ENCODE measurements at regions not wholly inside any gene's neighbourhood (a gene's known extent, or its start where the extent isn't known, plus 50 kb on each side); places are given as distances from the start of the nearest gene placed in this dataset.
"Not testable (repeated sequence)": the region's sequence is repeated elsewhere in the genome, so short reads cannot be mapped to it uniquely, and the experiment has no call there.

DNA sequence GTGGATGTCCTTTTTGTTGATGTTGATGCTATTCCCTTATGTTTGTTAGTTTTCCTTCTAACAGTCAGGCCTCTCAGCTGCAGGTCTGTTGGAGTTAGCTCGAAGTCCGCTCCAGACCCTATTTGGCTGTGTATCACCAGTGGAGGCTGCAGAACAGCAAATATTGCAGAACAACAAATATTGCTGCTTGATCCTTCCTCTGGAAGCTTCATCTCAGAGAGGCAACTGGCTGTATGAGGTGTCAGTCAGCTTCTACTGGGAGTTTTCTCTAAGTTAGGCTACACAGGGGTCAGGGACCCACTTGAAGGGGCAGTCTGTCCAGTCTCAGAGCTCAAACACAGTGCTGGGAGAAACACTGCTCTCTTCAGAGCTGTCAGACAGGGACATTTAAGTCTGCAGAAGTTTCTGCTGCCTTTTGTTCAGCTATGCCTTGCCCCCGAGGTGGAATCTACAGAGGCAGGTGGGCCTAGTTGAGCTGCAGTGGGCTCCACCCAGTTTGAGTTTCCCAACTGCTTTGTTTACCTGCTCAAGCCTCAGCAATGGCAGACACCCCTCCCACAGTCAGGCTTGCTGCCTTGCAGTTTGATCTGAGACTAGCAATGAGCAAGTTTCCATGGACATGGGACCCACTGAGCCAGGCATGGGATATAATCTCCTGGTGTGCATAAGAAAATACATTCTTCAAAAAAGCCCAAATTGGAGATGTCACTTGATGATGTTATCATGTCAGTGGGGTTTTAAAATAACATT, 99.5 kb downstream of the KDM5D start:
- DNase-seq: no peak

DNA sequence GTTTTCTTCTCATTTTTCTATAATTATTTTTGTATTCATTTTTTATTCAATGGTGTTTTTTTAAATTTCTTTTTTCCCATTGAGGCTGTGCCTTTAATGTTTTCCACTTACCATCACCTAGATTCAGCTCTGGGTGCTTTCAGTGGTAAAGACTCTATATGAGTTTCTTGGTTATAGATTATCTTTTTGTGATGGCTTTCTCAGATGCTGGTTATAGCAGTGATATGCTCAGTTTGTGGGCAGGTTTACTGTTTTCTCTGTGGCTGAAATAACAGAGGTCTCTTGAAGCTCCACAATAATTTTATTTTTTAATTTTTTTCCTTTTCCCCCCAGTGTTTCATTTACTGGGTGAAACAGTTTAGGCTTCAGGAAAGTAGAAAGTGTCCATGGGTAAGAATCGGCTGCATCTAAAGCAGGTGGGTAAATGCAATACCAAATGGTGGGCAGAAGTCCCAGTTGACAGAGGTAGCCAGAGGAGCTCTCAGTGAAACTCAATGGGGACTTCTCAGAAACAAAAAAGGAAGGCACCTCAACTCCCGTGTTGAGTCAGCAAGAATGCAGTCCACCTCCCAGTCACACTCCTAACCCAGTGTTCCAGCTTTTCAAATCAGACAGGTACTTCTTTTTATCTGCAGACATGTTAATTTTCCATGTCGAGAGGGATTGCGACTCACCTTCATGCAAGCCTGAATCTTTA, 106.7 kb downstream of the KDM5D start:
- no peak for DNase-seq

DNA sequence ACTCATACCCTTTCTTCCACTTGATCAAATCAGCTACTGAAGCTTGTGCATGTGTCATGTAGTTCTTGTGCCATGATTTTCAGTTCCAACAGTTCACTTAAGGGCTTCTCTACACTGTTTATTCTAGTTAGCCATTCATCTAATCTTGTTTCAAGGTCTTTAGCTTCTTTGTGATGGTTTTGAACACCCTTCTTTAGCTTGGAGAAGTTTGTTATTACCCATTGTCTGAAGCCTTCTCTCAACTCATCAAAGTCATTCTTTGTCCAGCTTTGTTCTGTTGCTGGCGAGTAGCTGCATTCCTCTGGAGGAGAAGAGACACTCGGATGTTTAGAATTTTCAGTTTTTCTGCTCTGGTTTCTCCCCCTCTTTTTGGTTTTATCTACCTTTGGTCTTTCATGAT, 115.6 kb downstream of the KDM5D start:
- no peak for DNase-seq

DNA sequence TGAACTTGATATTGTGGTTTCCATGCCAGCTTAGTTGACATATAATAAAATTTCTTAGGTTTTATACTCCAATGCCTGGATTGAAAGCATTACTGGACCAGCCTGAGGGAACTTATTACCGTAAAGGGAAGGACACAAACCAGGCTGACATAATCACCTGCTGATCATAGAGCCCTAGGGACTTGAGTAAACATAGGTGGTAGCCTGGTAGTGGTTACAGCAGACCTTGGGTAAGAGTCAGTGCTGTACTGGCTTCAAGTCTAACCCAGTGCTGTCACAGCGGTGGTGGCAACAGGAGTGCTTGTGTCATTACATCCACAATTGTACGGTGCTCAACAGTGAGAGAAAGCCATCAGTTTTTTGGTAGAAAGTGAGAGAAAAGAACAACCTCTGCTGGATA, 122.1 kb downstream of the KDM5D start:
- no peak for DNase-seq

DNA sequence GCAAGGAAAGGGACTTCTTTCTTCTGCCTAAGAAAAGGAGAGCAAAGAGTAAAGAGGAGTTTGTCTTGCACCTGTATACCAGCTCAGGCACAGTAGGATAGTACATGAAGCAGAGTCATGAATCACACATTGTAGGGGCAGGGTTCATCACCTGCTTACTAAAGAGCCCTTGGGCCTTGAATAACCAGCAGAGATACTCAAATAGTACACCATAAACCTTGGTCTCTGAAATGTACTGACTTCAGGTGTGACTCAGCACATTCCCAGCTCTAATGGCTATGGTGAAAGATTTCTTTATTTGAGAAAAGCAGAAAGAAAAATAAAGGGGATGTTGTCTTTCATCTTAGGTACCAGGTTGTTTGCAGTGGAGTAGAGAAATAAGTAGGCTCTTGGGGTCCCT, 122.8 kb downstream of the KDM5D start:
- no peak for DNase-seq

DNA sequence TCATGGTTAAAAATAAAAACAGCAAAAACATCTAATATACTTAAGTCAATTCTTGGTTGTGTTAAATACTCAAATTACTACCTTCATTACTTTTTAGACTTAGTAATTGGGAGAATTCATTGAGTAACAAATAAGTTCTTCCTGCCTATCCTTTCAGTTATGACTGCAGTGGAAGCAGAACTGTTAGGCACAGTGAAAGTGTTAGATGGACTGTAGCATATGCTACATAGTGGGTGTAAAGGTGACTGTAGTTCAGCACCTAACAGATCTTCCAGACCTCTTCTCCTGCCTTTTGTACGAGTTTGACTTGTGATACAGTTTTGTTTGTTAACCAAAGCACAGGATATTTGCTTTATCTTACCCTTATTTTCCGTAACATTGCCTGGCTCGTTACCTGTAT, 143.4 kb downstream of the KDM5D start:
- DNase-seq: no peak

DNA sequence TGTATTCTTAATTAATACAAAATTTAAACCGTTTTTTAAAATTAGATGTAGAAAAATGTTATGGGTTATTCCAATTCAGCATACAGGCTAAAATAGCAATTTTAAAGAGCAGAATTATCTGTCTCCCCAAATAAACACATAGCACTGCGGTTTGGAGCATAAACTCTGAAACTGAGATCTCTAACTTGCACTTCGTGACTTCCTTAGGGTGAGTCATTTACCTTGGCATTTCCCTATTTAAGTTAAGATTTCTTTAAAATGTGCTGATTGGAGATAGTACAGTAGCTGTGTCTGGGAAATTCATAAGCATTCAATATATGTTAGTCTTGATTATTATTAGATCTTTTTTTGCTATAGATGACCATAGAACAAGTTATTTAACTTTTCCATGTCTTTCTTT, 143.8 kb downstream of the KDM5D start:
- no peak for DNase-seq

DNA sequence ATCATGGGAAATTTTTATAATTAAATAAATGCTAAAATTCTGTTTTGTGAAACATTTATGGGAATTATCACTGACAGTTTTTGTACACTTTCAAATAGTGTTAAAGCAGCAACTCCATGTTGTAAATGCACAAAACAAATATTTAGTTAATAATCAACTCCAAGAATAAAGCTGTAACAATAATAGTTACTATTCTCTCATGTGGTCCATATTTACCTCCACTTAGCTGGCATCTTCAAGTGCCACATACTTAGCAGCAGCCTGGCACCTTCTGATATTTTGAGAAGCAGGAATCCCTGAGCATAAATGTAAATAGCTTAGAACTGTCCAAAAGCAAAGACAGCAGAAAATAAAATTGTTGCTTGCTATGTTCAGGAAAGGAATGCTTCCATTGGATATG, 154.3 kb downstream of the KDM5D start:
- DNase-seq: no peak

DNA sequence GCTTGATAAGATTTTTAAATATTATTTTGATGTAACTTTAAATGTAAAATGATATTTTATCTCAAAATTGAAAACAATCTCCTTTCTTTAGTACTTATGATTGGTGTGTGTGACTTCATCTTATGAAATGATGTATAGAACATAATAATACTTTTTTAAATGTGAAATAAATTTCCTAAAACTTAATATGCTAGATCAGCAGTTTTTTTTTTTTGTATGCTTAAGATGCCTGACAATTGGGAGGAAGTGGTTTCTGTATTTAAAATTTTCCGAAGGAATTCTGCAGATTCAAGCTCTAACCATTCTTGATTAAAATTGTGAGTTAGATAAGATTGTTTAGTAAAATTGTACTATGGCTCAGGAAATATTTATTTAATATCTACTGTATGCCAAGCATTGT, 154.9 kb downstream of the KDM5D start:
- no peak for DNase-seq

DNA sequence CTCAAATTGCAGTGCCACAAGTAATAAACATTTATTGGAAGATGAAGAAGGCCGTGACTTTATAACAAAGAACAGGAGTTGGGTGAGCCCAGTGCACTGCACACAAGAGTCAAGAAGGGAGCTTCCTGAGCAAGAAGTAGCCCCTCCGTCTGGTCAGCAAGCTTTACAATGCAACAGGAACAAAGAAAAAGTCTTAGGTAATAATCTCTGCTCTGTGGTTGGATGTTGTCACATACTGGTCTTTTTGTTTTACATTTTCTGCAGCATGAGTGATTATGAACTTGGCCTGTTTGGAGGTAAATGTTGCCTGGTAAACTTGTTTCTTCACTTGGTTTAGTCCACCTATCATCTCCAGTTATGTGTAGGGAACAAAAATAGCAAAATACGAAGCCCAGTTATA, 157.2 kb downstream of the KDM5D start:
- DNase-seq: no peak

DNA sequence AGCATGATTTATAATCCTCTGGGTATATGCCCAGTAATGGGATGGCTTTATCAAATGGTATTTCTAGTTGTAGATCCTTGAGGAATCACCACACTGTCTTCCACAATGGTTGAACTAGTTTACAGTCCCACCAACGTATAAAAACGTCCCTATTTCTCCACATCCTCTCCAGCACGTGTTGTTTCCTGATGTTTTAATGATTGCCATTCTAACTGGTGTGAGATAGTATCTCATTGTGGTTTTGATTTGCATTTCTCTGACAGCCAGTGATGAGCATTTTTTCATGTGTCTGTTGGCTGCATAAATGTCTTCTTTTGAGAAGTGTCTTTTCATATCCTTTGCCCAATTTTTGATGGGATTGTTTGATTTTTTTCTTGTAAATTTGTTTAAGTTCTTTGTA, 163.5 kb downstream of the KDM5D start:
- not testable (repeated sequence) for DNase-seq

DNA sequence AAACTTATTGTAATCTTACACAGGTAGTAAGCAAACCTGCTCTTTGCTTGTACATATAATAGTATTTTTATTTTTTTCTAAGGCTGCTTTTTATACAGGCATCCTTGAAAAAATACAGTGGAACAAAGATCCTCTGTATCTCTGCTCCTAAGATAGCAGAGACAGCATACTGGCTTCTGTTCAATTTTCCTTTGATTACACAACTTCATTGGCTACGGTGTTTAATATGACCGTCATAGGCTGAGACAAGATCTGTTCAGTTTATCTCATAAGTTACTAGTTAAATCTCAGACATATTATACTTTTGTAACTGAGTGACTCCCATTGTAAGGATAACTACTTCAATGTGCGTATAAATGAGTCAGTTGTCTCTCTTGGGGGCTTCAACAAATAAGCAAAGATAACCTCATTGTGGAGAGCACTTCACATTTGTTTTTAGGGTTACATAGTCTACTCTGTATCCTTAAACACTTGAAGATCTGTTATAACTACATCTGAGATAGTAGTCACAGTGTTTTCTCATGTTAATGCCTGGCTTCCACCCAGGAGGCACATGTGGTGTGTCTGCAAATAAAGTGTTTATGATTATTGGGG, 166.1 kb downstream of the KDM5D start:
- DNase-seq: no peak

DNA sequence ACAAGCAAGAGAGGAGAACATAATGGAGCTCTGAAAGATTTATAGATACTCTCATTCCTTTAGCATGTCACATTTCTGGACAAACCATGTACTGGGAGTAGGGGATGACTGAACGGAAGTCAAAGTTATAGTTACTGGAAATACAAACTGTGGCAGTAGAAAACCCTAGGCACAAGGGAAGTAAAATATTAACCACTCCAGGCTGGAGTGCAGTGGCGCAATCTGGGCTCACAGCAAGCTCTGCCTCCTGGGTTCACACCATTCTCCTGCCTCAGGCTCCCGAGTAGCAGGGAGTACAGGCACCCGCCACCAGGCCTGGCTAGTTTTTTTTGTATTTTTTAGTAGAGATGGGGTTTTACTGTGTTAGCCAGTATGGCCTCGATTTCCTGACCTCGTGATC, 167.3 kb downstream of the KDM5D start:
- no peak for DNase-seq

DNA sequence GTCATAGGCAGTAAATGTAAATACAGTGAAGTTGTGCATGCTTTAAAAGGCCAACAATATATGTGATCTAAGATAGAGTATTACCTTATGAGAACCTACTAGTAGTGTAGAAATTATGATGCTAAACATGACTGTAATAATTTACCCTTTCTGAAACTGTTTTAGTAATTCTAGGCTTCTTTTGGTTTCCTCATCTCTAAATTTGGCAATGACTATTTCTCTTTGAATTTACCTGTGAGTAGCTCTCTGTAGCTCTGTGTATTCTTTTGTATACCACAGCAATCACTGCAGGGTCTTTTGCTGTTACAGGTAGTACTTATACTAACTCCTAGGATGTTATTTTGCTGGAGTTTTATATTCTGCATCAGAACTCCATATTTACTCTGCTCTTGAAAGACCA, 169.6 kb downstream of the KDM5D start:
- no peak for DNase-seq

DNA sequence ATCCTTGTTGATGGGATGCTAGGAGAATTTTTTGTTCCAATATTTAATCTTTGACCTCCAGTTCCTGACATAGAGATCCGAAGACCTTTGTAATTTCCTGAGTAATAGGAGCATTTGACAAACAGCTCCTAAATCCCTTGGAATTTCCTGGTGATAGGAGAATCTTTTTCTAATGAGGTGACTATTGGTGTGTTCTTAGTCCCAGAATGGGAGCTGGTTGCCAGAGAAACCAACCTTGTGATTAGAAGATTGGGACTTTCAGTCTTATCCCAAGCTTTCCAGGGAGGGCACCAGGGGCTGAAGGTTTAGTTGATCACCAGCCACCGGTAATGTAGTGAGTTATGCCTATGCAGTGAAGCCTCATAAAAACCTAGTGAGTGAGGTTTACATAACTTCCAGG, 170.9 kb downstream of the KDM5D start:
- no peak for DNase-seq

DNA sequence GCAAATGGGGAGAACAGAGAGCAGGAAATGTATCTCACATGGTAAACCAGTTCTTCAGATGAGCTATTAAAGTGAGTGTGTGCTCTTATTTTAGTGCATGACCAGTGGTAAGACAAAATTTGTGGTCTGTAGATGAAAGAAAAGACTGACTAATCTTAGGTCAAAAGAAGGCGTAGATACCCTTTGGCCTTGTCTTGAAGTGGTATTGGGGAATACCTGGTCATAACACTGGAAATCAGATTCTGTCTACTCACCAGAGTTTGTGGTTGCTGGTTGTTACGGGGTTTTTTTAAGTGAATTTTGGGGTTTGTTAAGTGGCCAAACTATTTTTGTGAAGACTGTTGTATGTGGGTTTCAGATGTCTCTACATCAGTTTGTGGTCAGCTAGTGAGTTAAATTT, 173.5 kb downstream of the KDM5D start:
- DNase-seq: no peak

DNA sequence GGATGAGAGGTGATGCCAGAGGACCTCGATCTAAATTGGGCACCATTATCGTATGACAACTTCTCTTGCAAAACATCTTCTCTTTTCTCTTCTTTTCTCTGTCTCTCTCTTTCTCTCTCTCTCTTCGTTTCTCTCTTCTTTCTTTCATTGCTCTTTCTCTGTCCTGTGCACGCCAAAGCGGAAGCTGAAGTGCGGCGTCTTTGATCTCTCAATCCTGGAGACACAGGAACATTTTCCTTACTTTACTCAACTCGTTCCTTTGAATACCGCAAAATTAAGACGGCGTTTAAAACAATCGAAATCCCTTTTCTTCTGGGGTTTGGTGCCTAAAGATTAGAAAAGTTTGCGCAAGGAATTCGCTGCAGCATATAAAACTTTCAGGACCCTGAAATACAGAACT, 176.6 kb downstream of the KDM5D start:
- DNase-seq: no peak

DNA sequence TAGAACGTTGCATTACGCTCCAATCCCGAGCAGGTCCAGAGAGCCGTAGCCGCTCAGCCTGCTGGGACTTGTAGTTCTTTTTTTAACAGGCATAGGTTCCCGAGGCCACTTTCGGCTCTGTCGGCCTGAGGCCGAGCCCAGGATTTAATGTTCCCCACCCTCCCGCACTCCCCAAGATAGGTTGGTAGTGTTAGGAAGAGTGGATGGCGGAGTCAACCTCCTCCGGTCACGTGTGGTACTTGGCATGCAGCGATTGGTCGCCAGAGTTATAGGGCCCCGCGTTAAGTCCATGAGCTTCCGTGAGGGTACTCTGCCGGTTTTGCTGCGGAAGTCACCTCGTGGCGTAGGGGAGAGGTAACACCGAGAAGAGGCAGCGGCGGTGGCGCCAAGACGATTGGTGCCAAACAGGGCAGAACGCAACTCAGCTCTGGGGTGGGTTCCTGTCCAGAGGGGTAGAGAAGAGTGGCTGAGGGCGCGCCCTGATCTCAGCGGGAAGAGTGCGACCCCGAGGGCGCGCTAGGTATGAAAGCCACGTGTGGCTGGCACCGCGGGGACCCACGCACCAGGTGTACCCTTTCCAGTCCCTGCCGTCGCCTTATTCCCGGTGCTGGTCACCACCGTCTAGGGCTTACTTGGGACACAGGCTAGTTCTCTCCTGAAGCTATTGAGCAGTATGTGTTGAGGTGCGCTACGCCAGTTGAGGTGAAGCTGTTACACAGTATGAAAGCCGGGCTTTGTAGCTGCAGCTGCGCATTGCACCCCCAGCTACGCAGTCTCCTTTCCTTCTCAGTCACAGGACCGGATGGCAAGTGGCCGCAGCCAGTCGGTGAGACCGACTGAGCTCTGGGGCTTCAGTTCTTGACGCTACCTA, 177.2 kb downstream of the KDM5D start:
- peak; percentile 86 for DNase-seq

DNA sequence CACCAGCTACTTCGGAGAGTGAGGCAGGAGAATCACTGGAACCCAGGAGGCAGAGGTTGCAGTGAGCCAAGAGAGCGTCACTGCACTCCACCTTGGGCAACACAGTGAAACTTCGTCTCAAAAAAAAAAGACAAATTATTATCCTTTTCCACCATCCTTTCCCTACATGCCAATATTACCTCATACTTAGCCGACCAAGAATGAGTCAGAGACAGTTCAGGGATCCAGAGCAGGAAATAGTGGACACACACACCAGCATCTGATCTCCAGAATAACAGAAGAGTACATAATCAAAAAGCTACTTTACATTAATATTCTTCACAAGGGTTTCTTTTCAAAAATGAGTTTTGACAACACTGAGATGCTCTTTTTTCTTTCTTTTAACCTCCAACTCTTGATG, 185.4 kb downstream of the KDM5D start:
- peak; percentile 0 for DNase-seq

DNA sequence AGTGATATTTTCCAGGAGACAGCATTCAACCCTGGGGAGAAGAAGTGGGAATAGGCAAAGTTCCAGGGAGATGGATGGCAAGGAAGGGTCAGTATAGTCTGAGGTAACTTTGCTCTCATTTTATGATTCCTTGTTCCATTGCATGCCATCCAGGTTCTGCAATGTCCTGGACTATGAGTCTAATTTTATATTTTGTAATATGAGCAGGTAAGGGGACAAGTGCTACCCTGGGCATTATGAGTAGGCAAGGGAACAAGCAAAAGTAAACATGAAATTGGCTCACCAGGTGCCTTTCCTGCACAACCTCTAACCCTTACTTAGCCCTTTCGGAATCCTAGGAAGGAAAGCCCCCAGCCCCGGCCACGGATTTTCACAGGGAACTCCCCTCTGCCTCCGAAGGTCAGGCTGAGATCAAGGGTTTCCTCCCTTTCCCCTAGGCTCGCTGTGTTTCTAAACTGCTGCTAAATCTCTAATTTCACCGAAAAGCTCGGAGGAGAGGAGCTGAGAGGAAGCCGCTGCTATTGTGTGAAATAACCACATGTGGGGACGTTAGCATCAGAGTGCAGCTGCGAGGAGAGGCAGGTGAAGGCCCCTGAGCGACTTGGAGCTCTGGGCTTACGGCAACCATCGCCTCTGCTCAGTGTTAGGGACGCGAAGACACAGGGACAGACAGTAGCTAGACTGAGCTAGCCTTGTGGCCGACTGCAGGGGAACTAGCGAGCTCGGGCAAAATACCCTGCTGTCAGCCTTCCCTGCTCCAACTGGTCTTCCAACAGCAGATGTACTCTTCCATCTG, 194.7 kb downstream of the KDM5D start:
- no peak for DNase-seq

DNA sequence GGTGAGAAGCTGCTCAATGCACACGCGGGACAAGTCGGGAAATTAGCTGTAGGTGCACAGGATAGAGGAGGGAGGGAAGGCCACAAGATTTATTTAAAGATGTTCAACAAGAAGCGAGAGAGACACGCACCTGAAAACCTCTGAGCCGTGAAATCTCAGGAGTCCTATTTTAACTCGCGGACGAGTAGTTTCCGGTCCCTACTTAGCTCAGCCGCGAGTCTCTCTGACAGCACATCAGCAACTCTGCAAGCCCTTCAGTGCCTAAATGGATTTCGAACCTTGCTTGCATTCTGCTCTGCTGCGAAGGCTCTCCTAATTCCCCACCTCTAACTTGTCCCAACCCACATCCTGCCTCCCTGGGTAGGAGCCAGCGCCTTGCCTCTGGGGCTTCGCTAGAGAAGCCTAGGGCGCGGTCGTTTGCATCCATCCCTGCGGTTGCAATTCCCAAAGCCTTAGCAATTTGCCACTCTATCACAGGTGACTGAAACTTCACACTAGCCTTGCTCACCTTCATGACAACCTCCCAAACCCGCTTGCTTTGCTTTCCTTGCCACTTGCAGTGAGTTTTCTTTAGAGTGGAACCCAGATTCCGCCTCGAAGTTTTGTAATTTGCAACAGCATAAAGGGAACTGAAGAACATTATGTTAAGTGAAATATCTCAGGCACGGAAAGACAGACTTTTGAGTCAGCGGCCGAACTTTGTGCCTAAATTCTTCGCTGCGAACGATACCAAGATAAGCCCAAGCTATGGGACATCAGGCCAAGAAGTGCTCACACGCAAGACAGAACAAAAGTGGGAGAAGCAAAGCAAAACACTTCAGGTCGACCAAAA, 202.8 kb downstream of the KDM5D start:
- DNase-seq: no peak

DNA sequence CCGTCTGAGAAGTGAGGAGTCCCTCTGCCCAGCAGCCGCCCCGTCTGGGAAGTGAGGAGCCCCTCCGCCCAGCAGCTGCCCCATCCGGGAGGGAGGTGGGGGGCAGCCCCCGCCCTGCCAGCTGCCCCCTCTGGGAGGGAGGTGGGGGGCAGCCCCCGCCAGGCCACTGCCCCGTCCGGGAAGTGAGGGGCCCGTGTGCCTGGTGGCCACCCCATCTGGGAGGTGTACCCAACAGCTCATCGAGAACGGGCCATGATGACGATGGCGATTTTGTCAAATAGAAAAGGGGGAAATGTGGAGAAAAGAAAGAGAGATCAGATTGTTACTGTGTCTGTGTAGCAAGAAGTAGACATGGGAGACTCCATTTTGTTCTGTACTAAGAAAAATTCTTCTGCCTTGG, 208.8 kb downstream of the KDM5D start:
- DNase-seq: not testable (repeated sequence)

Data from kidney glomerular epithelial cell (primary cell).